Activated effector memory CD4-positive, alpha-beta T cell treated with anti-CD3 and anti-CD28 coated beads, Interleukin-2, amount 50 U/mL, for 16 hours (primary cell): ENCODE measurements at regions not wholly inside any gene's neighbourhood (a gene's known extent, or its start where the extent isn't known, plus 50 kb on each side); places are given as distances from the start of the nearest gene placed in this dataset.

Experiments
- DNase-seq: peaks from one replicate; pipeline ENCODE4 v3.0.0-alpha.2; 2020

DNA sequence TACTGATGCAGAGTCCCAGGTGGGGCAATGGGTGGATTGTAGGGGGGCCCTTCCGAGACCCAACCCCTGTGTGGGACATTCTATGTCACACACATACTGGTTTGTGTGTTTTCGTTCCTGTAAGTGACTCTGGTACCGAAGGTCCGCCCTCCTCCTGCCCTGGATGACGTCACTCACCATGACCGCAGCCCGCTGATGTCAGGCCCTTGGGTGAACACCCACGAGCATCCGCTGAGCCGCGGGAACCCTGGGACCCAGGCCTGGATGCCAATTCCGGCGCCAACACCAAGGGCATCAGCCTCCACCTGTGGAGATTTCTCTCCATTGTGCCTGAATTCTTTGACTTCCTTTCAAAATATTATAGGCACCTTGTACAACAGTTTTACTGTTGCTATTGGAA is 184.3 kb downstream of the MTRR start:
- DNase-seq = no peak

DNA sequence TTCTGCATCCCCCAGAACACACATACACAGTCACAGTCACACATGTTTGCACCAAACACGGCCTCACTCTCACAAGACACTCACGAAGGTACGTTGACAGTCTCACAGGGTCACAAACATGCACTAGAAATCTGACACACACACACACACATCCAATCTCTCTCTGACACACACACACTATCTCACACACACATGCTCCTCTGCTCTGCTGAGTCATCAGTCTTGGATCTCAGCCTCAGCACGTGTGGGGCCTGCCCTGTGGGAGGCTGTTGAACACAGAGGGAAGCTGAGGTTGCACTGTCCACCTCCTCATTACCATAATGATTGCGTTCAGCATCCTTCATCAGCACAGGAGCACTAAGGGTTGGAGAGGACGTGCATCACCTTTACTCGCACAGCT is 188.8 kb downstream of the MTRR start:
- DNase-seq = no peak

DNA sequence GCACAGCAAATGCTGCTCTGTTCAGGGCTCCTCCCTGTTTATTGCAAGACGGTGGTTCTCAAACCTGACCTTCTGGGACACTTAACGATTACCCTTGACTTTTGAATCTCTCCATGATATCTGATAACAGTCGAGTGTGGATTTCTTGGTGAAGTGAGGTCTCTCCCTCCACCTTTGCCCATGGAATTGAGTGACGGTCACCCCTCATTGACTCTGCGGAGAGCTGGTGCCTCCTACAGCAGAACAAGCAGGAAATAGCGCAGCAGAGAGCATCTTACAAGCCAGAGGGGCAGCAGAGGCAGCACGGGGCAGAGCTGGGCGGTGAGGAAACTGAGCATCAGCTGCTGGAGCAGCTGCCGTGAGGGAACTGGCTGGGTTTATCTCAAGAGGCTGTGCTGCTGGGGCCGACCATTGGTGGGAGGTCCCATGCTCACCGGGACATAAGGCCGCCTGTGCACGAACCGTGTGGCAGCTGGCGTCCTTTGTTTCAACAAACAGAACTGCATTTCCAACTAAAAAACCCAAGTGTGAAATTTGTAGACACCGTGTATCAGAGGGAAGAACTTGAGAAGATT is 189.8 kb downstream of the MTRR start:
- no peak for DNase-seq

GRCh38 chr5:8059337-8059736 is 190.4 kb downstream of the MTRR start:
- no peak for DNase-seq

DNA sequence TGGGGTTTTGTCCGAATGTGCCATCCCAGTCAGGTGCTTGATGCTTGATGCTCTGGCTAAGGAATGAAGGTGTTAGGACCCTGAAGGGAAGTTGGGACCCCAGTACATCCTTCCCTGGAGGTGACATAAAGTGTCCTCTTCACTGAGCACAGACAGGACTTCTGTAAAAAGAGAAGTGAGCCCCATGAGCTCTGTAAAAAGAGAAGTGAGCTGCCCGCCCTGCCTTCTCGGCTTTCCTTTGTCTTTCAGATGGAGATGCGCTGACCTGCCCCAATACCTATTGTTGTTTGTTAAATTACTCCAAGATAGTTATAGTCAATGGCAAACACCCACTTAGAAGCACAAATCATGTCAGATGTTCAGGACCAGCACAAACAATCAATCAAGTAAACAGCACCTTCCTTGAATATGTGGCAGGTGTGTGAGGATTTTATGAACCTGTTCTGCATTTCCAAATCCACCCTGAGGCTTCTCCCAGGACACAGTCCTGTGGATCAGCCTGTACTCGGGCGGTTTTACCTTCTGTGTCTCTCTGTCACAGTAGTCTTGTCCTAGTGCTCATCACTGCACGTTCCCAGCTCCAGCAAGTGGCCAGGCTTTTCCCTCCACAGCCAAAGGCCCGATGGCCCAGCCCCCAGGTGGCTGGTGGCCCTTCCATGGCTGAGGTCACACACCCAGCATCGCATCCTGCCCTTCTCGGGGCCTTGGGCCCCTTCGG is 191.4 kb downstream of the MTRR start:
- no peak for DNase-seq

- no peak for DNase-seq
Measured at GRCh38 chr5:8060953-8061429, 192.0 kb downstream of the MTRR start.

DNA sequence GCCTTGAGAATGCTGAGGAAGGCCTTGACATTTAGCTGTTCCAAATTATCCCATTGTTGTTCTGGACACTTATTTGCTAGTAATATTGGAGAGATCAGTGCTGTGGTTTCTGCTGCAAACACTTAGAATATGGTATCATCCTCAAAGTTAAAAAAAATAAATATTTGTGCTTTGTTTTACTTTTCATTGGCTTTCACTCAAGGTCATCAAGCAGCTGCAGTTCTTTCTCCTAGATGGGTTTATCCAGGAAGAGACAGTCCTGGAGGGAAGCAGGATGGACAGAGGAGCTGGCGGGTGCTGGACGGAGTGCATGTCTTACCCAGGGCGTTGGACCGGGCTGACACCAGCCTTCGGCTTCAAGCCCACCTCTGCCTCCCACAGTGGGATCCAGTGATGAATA is 193.6 kb downstream of the MTRR start:
- DNase-seq = no peak

- no peak for DNase-seq
Measured at GRCh38 chr5:8068078-8068477, 199.1 kb downstream of the MTRR start.

DNA sequence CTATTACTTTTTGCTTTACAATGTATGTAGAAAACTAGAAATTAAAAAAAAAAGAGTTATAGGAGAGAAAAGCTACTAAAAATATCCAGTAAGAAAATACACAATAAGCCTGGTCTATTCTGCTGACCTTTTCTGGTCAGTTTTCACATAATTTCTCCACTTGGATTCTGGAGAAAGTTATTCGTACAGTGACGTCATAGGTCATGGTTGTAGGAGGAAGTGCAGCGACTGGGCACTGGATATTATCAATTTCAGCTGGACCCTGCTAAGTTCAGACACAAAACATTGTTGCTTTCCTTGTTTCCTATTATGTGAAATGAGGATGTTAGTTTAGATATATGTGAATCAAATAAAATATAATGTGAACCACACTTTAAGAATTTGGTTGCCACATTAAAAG is 201.2 kb downstream of the MTRR start:
- DNase-seq = no peak

GRCh38 chr5:8079056-8079455 is 210.1 kb downstream of the MTRR start:
- no peak for DNase-seq

DNA sequence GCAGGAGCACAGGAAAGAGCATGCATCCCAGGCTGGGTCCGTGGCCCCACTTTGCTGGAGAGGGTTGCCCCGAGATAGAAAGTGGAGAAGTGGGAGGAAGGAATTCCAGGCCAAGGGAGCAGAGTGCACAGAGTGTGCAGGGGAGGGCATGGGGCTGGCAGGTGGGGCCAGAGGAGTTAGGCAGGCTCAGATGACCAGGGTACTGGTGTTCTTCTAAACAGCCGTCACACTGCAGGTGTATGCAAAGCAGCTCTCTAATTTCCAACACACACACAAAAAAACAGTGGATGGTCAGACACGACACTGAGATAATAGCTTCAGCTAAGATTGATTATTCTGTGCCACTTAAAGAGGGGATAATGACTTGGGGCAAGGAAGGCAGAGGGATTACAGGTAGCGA is 212.2 kb downstream of the MTRR start:
- no peak for DNase-seq

DNA sequence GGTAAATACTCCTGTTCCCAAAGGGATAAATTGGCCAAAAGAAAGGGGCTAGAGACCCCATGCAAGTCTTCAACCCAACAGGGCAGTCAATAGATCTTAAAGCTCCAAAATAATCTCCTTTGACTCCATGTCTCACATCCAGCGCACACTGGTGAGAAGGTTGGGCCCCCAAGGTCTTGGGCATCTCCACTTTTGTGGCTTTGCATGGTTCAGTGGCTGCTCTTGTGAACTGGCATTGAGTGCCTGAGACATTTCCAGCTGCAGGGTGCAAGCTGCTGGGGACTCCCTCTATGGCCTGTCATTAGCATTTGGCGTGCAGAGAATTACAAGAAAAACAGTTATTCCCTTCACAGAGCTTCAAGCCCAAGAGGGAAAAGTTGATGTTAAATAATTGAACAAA is 224.7 kb downstream of the MTRR start:
- DNase-seq = no peak

DNA sequence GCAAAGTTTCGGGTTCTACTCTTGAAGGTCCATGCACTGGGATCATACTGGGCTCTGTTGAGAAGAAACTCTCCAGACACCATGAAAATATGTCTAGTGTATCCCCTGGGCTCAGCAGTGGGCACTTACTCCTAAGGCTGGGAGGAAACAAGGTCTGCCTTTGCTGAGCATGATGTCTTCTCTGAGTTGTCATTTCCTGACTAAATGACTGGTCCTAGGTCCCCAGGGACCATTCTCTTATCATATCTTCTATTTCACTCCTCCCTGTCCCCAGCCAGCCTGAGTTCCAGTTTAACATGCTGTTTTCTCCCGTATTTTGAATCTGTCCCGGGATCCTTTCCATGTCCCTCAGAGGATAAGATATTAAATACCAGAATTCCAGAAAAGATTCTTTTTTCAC is 225.4 kb downstream of the MTRR start:
- DNase-seq = no peak

GRCh38 chr5:8097146-8097545 is 228.2 kb downstream of the MTRR start:
- no peak for DNase-seq

GRCh38 chr5:8098081-8098480 is 229.1 kb downstream of the MTRR start:
- DNase-seq = no peak

- DNase-seq = no peak
Measured at GRCh38 chr5:8102714-8103113, 233.8 kb downstream of the MTRR start.

GRCh38 chr5:8114597-8115266 is 245.8 kb downstream of the MTRR start:
- DNase-seq = no peak

DNA sequence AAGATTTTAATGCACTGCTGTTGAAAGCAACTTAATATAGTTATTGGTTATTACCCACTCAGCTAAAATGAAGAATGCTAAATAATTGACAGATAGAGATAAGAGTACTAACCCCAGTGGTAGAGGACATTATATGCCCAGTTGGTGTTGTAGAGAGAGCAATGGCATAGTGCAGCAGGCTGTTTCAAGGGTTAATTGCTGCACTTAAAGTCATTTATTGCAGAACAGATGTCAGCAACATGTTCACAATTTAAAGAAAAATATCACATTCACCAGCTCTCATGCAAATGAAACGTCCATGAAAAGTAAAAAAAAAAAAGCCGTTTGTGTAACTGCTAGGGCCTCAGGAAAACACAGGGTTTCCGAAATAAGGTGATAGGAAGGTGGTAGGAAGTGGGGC is 254.6 kb downstream of the MTRR start:
- DNase-seq = no peak

DNA sequence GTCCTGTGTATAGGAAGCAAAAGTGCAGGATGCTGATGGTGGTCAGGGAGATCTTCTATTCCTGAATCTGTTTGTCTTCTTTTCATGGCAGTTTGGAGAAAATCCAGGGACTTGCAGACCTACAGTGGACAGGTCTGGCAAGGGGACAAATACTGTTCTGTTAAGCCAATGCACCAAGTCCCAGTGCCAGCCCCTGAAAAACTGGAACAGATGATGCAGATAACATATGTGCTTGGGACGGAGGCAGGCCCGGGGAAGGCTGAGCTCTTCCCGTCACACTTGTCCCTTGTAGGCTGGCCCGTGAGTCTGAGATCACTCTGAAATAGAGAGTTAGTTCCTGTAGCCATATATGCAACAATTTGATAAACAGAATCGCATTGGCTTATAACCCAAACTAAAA is 265.7 kb downstream of the MTRR start:
- DNase-seq = no peak

DNA sequence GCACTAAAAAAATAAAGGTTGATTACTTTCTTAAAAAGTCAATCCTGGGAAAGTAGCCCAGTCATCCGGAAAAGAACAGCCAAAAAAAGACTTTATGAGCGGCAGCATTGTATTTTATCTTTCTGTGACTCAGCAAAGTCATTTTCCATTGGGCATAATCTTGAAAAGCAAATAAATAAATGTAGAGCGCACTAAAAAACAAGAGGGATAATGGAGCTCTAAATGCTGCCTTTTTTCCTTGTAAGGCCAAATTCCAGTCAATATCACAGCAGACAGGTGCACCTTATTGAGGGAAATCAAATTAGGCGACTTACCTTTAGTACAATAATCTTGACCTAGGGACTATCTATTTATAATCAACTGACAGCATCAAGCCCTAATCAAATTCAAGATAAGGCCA is 266.8 kb downstream of the MTRR start:
- no peak for DNase-seq

- no peak for DNase-seq
Measured at GRCh38 chr5:8136271-8136670, 267.3 kb downstream of the MTRR start.

GRCh38 chr5:8137941-8138550 is 269.1 kb downstream of the MTRR start:
- DNase-seq = no peak

DNA sequence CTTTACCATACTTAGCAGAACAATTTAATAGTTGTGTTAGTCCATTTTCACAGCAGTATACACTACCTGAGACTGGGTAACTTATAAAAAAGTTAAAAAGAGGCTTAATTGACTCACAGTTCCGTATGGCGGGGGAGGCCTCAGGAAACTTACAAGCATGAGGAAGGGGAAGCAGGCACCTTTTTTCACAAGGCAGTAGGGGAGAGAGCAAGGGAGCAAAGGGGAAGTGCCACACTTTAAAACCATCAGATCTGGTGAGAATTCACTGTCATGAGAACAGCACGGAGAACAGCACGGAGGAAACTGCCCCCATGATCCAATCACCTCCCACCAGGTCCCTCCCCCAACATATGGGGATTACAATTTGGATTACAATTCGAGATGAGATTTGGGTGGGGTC is 269.9 kb downstream of the MTRR start:
- DNase-seq = no peak

DNA sequence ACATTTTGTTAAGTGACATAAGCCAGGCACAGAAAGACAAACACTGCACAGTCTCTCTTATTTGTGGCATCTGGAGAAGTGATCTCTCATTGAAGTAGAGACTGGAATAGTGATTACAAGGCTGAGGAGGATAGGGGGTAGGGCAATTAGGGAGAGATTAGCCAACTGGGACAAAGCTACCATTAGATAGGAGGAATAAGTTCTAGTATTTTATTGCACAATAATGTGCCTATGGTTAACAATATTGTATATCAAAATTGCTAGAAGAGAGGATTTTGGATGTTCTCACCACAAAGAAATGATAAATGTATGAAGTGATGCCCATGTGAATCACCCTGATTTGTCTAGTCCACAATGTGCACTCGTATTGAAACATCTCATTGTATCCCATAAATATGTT is 281.8 kb downstream of the MTRR start:
- DNase-seq = no peak
